ENCODE measurements at regions not wholly inside any gene's neighbourhood (a gene's known extent, or its start where the extent isn't known, plus 50 kb on each side); places are given as distances from the start of the nearest gene placed in this dataset.
A peak's percentile ranks its signal among the peaks of the same experiment; 100 is the strongest.
"Not testable (repeated sequence)": the region's sequence is repeated elsewhere in the genome, so short reads cannot be mapped to it uniquely, and the experiment has no call there.

DNA sequence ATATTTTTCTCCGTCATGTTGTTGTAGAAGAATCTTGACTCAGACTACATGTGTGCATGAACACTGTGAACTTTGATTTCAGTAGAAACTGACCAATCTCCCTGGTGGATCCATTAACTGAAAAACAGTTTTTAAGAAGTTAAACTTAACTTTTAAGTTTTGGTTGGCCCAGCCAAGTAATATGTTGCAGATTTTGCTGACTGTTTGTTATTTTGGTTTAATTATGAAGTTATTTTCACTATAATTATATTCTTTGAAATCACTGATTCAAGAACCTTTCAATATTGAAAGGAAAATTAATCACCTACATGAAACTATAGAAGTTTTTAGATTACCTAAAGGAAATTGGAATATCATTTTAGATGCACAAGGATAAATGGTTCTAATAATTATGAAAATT lies 373.6 kb upstream of the COX7C start:
- DNase-seq (ENCODE audit: low spot score): no peak

DNA sequence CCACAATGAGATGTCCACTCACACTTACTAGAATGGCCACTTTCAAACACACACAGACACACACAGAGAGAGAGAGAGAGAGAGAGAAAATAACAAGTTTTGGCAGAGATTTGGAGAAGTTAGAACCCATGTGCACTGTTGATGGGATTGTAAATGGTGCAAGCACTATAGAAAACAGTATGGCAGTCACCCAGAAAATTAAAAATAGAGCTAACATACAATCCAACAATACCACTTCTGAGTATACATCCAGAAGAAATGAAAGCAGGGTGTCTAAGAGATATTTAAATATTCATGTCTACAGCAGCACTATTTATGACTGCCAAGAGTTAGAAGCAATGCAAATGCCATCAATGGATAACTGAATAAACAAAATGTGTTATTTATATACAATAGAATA lies 359.9 kb upstream of the COX7C start:
- no peak for DNase-seq (ENCODE audit: low spot score)
- intact Hi-C loops (cut with DNase I): no loop called here

More for the DNA sequence above, 373.6 kb upstream of the COX7C start:
- intact Hi-C loops (cut with DNase I): no loop called here

GRCh38 chr5:86284400-86285190 lies 333.1 kb upstream of the COX7C start:
- DNase-seq (ENCODE audit: low spot score); intact Hi-C loops (cut with DNase I): not testable (repeated sequence)

DNA sequence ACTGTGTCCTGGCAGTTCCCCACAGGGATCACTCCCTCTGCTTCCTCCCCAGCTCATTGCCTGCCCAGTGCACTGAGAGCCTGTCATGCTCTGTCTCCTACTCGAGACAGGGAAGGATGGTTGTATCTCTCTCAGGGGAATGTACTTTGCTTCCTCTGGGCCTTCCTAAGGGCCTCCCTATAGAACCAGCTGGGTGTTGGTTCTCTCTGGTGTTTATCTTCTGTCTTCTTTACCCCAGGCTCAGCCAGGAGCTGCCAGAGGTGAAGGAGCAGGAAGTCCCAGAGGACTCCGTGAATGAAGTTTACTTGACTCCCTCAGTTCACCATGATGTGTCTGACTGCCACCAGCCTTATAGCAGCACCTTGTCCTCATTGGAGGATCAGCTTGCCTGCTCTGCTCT lies 330.3 kb upstream of the COX7C start:
- intact Hi-C loops (cut with DNase I); DNase-seq (ENCODE audit: low spot score): not testable (repeated sequence)

DNA sequence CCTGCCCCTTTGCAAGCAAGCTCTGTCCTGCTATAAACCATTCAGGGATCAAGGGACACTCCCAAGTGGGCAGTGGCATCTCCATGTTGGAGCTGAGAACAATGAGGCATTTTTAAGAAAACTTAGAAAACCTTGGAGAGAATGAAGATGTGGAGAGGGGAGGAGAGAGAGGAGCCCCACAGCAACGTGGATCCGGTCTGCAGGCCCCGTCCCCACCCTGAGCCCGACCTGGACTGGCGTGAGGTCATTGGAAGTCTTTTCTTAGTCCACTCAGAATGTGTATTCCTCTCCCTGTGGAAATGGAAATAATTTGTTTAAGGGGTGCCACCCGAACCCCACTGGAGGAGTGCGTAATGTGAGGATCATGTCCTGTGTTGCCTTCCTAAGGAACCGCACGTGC lies 328.0 kb upstream of the COX7C start:
- DNase-seq (ENCODE audit: low spot score); intact Hi-C loops (cut with DNase I): not testable (repeated sequence)

- DNase-seq (ENCODE audit: low spot score); intact Hi-C loops (cut with DNase I): not testable (repeated sequence)
These were observed 324.9 kb upstream of the COX7C start for GRCh38 chr5:86292811-86293210.

- intact Hi-C loops (cut with DNase I); DNase-seq (ENCODE audit: low spot score): not testable (repeated sequence)
These were observed 315.1 kb upstream of the COX7C start for GRCh38 chr5:86302643-86303042.

DNA sequence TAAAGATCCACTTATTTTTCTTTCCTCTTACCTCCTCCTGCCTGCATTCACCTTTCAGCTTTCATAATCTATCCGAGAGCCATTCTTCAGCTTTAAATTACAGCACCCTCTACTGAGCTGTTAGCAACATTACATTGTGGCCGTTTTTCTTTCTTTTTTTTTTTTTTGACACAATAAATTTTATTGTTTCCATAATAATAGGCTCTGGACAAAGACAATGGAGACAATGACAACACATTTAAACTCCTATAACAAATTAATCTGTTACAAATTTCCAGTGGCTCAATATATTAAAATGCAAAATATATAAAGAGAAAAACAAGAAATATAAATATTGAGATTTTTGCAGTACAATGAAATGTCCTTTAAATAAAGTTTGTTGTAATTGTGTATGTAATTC lies 312.7 kb upstream of the COX7C start:
- intact Hi-C loops (cut with DNase I); DNase-seq (ENCODE audit: low spot score): not testable (repeated sequence)

DNA sequence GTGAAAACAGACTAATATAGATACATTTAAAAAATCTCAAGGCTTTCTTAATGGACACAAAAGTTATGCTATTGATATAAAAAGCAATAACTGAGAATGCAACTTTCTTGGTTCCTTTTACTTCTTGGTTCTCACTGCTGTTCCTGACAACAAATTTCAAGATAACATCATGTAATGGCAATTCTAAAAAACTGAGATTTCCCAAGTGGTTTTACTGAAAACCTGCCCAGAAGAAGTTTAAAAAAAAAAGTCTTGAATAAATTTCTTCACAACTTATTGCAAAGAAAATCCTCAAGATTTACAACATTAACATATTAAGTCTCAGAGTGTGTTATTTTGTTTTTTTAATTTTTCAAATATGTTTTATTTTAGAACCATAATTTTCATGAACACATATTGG lies 302.8 kb upstream of the COX7C start:
- intact Hi-C loops (cut with DNase I): no loop called here
- DNase-seq (ENCODE audit: low spot score): no peak

DNA sequence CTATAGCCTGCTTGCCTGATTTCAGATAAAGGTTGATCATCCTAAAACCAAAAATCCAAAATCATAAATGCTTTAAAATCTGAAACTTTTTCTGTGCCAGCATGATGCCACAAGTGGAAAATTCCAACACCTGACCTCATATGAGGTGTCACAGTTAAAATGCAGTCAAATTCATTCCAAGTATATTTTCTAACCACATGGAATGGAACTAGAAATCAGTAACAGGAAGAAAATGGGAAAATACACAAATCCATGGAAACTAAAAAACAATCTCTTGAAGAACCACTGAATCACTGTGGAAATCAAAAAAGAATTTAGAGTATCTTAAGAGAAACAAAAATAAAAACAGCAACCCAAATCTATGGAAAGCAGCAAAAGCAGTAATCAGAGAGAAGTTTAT lies 297.5 kb upstream of the COX7C start:
- no peak for DNase-seq (ENCODE audit: low spot score)
- intact Hi-C loops (cut with DNase I): no loop called here

GRCh38 chr5:86329318-86329717 lies 288.4 kb upstream of the COX7C start:
- intact Hi-C loops (cut with DNase I): no loop called here
- DNase-seq (ENCODE audit: low spot score): no peak

DNA sequence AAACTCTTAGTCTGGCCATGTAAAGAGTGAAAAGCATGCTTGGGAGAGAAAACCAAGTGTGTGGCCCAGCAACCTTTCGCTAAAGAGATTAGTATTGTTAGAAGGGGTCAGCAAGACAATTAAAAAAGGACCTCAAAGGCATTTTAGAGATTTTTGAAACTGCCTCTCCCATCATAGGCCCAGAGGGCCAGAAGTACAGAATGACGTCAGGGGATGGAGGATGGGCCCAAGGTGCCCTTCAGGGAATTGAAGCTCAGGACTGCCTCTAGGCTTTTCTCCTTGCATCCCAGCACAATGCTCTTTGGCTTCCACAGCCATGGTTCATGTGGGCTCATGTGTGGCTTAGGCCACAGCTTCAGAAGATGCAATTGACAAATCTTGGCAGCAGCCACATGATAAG lies 287.0 kb upstream of the COX7C start:
- intact Hi-C loops (cut with DNase I): loop anchor here in 1 of 2 donors (5.0 kb wide), 1 partner anchor 1242 kb away; no protein-coding TSS in a partner anchor
- DNase-seq (ENCODE audit: low spot score): no peak

DNA sequence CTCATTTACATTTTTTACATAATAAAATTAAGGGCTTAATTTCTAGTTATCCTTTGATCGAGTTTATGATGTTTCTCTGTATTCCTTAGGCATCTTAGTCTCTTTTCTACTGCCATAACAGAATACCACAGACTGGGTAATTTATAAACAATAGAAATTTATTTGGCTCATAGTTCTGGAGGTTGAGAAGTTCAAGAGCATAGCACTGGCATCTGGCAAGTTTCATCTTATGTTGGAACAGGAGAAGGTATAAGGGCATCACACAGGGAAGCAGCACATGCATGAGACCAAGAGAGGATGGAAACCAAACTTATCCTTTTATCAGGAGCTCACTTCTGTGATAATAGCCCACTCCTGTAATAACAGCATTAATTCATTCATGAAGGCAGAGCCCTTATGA lies 284.9 kb upstream of the COX7C start:
- intact Hi-C loops (cut with DNase I): loop anchor here in 1 of 2 donors (5.0 kb wide), 1 partner anchor 1239 kb away; no protein-coding TSS in a partner anchor
- DNase-seq (ENCODE audit: low spot score): no peak

- peak; percentile 72 for DNase-seq (ENCODE audit: low spot score)
- intact Hi-C loops (cut with DNase I): no loop called here
These were observed 279.9 kb upstream of the COX7C start for GRCh38 chr5:86337667-86338460.

DNA sequence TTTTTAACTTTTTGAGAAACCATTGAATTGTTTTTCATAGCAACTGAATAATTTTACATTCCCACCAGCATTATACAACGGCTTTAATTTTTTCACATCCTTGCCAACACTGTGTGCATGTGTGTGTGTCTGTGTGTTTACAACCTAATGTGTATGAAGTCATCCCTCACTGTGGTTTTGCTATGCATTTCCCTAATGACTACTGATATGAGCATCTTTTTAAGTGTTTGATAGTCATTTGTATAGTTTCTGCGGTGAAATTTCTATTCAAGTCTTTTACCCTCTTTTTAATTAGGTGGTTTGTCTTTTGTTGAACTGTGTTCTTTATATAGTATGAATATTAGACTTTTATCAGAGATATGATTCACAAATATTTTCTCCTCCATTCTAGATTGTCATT lies 263.1 kb upstream of the COX7C start:
- no peak for DNase-seq (ENCODE audit: low spot score)
- intact Hi-C loops (cut with DNase I): no loop called here

DNA sequence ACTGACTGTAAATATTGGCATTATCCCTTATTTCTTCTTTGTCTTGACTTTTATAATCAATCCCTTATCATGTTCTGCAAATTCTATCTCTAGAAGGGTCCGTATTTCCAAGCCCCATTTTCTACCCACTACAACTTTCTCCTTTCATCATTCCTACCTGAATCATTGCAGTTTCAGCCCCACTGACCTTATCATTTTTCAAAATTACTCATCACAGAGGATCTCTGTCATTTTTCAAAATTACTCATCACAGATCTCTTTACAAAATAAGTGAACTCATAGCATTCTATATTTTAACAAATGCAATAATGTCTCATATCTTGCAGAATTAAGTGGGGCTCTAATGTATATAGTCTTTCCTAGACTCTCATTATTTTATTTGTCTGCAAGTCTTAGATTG lies 256.9 kb upstream of the COX7C start:
- DNase-seq (ENCODE audit: low spot score): no peak
- intact Hi-C loops (cut with DNase I): no loop called here

DNA sequence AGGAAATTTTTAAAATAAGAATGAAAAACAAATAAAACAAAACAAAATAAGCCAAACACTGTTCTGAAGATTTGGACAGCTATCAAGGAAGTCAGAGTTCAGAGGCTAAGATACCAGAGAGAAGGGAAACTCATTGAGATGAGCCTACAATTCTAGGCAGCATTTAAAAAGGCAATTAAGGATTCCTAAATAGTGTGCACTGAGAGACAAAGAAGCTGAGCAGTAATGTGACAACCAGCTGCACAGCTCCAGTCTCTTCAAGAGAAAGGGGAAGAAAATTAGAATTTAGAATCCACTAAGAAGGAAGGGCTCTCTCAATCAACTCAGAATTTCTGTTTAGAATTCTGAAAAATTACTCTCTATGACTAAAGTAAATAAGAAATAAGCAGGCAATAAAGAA lies 246.7 kb upstream of the COX7C start:
- no peak for DNase-seq (ENCODE audit: low spot score)
- intact Hi-C loops (cut with DNase I): no loop called here

GRCh38 chr5:86374611-86375010 lies 243.1 kb upstream of the COX7C start:
- intact Hi-C loops (cut with DNase I): no loop called here
- DNase-seq (ENCODE audit: low spot score): no peak

DNA sequence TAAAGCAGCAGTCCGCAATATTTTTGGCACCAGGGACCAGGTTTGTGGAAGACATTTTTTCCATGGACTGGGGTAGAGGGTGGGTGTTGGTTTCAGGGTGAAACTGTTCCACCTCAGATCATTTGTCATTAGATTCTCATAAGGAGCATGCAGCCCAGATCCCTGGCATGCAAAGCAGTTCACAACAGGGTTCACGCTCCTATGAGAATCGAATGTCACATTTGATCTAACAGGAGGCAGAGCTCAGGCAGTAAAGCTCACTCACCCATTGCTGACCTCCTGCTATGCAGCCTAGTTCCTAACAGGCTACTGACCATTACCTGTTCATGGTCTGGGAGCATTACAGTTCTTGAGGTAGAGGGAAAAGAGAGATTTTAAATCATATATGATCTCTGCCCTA lies 241.5 kb upstream of the COX7C start:
- no peak for DNase-seq (ENCODE audit: low spot score)
- intact Hi-C loops (cut with DNase I): no loop called here

DNA sequence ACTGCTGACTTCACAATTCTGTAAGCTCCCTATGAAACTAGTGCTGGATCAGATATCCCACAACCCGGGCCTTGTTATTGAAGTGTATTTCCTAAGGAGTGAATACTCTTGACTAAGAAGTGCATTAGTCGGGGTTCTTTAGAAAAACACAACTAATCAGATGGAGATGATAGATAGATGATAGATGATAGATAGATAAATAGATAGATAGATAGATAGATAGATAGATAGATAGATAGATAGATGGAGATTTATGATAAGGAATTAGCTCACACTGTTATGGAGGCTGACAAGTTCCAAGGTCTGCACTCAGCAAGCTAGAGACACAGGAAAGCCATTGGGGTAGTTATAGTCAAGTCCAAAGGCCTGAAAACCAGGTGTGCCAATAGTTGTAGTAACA lies 214.6 kb upstream of the COX7C start:
- no peak for DNase-seq (ENCODE audit: low spot score)
- intact Hi-C loops (cut with DNase I): no loop called here

DNA sequence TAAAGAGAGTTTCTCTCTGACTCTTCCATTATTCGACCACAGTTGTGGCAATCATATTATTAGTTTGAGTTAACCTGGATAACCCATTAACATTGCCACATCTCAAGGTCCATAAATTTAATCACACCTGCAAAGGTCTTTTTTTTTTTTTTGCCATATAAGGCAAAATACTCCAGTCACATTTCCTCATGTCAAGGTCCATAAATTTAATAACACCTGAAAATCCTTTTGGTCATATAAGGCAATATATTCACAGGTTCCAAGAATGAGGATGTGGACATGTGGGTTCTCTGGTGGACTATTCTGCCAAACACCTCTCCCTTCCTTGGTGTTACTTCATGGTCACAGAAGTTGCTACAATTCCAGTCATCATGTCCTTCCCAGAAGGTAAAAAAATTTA lies 213.5 kb upstream of the COX7C start:
- no peak for DNase-seq (ENCODE audit: low spot score)
- intact Hi-C loops (cut with DNase I): no loop called here

All from posterior vena cava (tissue), 2 donors.